Kidney glomerular epithelial cell (primary cell): ENCODE measurements at regions not wholly inside any gene's neighbourhood (a gene's known extent, or its start where the extent isn't known, plus 50 kb on each side); places are given as distances from the start of the nearest gene placed in this dataset.

ENCODE experiments used
- DNase-seq: peaks from one replicate; lab custom pipeline; 2025; lab: John Stamatoyannopoulos, UW

DNA sequence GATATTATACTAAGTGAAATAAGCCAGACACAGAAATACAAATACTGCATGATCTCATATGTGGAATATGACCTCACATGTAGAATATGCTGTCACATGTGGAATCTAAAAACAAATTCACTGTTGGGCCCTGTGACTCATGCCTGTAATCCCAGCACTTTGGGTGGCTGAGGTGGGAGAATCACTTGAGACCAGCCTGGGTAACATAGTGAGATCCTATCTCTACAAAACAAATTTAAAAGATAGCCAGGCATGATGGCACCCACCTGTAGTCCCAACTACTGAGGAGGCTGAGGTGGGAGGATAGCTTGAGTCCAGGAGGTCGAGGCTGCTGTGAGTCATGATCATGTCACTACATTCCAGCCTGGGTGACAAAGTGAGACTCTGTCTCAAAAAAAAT is 160.3 kb downstream of the PTEN start:
- DNase-seq, result no peak

DNA sequence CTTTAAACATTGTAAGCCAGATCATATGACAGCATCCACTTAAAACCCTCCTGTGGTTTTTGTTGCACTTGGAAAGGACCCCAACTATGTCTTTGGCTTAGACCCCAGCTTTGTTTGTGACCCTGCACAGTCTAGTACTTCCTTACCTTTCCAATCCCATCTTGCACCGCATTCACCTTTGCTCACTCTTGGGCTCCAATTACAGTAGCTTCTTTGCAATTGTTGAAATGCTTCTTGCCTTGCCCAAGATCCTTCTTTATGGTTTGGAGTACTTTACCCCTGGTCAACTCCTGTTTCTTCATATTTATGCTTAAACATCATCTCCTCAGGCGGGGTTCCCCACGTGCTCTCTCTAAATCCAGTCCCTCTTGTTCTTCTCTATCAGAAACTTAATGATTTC is 162.6 kb downstream of the PTEN start:
- no peak for DNase-seq

DNA sequence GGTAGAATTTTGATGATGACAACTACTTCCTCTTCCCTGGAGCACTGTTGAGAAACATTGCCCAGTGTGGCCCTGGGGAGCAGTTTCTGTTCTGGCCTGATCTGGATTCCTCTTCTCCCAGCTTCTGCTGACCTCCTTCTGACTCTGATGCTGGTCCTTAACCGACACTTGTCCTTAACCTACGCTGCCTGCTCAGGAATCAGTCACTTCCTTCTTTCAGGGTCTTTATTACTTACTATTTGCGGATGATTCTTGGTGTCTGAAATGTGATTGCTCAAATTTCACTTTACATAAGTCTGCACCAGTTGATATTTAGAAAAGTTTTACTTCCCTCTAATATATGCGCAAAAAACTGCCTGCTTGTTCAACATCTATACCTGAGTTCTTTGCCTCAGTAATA is 164.1 kb downstream of the PTEN start:
- DNase-seq, result no peak

DNA sequence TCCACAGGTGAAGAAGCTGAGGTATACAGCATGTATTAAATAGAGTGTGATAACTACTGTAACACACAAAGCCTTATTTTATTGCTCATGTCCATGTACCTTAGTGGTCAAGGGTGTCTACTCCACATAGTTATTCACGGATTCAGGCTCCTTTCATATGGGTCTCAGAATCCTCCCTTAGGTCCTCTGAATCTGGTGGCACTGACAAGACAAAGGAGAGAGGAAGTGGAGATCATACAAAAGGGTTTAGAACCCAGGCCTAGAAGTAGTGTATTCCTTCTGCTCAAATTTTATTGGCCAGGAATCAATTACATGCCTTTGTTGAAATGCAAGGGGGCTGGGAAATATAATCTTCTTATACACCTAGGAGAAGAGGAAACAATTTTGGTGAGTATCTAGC is 164.6 kb downstream of the PTEN start:
- DNase-seq, result no peak

DNA sequence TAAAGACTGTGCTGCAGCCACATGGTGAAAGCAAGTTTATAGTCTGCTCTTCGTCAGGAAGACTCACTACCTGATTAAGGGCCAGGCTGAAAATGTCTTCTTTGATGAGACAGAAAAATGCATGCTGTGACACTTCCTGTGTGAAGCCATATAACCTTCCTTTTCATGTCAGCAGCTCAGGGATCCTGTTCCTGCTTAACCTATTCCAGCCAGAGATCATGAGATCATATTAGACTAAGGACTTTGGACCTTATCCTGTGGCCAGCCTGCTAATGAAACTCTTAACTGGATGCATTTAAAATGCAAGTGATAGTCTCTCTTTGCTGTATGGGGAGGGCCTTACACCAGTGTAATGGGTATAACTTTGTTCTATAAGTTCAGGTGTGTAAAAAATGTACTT is 165.2 kb downstream of the PTEN start:
- DNase-seq, result no peak

DNA sequence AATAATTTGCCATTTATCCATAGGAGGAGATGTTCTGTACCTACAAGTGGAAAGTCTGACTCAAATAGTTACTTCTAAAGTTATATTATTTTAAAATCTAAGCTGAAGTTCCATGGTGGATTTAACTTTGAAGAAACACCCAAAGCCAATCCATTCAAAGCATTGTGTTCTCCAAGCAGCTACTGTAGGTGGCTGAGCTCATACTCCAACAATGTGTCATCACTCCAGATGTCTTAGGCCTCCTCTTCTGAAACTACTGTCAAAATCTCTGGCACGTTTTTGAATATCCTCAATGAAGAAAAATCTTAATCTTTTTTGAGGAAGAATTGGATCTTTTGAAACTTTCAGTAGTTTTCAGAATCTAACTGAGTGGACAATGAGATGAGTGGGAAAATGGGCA is 169.1 kb downstream of the PTEN start:
- peak; percentile 9 for DNase-seq

DNA sequence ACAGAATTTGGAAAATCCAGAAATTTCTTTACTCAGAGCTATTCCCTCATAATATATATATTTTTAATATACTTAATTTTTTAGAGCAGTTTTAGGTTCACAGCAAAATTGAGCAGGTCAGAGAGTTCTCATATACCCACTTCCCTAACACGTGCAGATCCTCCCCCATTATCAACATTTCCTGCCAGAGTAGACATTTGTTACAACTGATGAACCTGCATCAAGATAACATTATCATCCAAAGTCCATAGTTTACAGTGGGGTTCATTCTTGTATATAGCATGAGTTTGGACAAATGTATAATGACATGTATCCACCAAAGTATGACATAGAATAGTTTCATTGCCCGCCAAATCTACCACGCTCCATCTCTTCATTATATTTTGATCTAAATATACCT is 170.0 kb downstream of the PTEN start:
- no peak for DNase-seq

GRCh38 chr10:88033793-88034192 is 170.4 kb downstream of the PTEN start:
- DNase-seq, result no peak

GRCh38 chr10:88036126-88036525 is 172.7 kb downstream of the PTEN start:
- DNase-seq, result no peak

GRCh38 chr10:88037623-88038022 is 174.2 kb downstream of the PTEN start:
- no peak for DNase-seq

DNA sequence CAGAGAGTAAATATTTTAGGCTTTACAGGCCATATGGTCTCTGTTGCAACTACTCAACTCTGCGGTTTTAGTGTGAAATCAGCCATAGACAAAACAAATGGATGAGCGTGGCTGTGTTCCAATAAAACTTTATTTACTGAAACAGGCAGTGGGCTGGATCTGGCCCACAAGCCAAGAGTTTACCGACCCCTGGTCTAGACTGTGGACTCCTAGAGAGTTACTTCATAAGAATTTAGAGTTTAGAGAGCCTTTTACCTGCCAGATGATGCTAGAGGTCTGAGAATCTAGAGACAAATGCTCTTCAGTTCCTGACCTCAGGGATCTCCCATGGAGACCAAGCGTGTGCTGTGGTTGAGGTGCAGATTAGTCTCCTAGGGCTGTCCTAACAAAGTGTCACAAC is 174.8 kb downstream of the PTEN start:
- DNase-seq, result no peak

DNA sequence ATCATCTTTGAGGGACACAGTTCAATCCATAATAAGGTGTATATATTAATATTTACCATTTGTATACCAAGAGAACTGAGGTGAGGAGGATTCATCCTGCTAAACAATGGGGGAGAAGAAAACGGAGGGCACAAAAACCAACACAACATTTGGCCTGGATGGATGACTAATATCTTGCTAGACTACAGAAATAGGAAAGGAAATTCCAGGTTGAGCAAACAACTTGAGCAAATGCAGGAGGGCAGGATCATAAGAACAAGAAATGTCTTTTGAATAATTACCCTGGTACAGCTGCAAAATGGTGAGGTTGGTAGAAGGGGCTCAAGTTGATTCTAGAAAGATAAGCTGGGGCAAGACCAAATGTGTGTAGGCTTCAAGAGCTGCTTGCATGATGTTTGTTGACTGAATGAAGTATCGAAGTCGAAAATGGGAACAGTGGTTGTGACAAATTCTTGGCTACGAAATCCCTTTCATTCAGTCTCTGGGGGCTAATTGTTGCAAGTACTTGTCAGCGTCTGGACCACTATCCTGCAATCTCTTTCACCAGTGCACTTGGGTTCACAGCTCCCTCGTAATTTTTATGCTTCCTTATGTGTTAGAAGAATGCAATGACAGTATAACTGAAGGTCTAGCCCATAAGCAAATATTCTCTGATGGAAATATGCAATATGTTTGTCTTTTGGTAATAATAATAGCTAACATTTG is 176.2 kb downstream of the PTEN start:
- peak; percentile 9 for DNase-seq

DNA sequence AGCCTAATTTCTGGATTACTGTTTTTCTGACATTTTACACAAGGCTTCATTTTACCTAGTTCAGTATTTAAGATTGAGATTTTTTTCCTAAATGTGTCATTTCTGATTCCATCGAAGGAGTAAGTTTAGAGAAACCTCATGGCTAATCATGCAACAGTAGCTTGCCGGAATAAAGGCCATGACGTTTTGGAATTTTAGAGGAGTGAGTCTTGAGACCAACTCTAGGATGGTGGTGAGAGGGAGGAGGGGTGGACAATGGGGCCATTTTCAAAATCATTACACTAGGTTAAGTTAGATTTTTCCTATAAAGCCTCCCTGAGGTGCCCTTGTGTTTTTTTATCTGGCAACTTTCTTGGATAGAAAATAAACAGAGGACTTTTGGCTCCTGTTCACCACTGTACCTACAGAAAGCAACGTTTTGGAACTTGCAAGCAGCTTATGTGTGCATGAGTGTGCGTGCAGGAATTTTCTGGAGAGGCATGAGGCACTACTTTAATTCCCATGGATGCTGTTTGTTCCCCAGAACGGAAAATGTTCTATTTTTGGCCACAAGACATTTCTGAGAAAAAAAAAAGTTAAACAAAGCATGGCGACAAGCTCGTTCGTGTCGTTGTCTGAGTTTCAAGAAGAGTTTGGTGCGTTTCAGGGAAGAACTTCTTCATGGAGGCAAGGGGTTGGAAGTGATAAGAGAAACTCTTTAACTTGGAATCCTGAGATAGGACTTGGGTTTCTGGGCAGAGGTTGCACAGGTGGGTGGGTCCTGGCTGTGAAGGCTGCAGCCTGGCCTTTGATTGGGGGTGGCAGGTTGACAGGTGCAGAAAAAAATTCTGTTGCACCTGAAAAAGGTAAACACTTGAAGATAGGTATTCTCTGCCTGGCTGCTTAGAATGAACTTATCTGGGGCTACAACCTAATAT is 178.1 kb downstream of the PTEN start:
- no peak for DNase-seq

DNA sequence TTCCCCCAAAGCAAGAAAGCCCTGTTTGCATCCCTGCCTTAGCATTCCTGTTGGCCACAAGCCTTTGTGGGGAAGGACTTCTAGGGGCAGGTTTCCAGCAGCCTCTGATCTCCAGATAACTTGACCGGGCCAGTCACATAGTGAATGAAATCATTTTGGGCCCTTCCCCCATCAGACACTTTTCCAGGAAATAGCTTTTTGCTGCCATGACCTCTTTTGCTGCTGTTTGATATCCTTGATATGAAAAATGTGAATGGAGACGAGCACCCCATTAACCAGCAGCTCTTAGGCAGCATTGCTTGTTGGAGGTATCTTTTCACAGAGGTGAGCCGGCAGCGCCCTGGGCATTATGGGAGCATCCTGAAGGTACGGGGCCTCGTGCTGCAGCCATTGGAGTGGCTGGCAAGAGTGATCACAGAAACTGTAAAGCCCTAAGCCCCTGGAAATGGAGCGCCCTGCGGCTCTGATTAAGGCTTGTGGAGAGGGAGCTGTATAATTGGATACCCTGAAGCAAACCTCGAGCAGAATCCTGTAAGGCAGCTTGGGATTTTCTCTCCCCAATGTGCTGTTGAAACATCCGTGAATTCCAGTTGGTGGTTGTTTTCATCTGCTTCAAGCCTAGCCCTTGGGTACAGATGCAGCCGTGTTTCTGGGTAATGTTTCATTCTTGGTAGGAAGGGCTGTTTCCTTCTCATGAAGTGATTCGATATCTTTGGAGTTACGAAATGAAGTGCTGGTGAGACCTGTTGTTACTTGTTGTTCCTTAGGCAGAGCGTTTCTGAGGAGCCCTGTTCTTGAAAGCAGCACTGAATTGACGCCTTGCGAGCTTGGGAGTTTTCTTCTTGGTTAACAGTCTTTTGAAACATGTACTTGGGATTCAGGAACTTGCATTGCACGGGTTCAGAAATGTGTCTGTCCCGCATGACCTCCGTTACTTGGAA is 179.0 kb downstream of the PTEN start:
- DNase-seq, result no peak

DNA sequence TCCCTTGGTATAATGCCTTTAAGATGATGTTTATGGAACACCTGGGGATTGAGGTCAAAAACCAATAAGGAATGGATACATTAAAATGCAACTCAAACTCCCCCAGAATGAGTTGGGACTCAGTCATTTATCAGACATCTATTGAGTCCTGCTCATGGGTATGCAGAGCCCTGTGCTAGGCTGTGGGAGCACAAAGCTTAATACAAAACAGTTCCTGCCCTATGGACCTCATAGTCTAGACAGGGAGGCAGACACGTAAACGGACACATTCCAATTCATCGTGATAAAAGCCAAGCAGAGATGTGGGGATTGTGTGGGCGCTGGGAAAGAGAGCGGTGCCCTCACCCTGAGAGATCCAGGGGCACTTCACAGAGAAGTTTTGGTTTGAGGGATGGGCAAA is 181.7 kb downstream of the PTEN start:
- no peak for DNase-seq

DNA sequence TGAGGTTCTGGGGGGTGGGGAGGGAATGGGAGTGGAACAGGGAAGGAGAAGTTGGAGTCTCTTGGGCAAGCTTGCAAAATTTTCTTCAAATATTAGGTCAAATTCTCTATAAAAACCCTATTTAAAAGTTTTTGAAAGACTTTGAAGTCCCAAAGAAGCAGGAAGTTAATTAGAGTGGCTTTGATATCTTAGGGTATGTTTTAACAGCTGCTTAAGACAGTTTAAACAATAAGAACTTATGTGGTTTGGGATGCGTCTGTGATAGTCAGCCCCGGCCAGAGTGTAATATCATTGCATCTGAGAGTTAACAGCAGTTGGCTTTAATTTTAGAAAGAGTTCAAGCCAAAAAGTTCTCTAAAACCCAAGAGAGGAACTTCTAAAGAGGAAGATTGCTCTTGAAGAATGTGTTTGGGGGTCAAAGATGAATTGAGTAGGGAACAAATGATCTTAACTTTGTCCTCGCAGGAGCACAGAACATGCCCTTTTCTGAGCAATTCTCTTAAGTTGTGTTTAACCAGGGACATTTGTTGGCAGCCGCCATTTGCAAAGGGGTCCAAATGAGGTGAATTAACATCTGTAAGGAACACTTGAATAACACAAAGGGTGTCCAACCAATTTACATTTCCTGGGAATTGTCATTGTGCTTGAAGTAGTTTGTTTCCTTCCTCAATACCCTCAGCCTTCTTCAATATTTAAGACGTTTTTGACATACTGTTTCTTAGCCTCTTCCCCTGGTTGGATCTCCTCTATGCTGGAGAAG is 182.4 kb downstream of the PTEN start:
- no peak for DNase-seq

- DNase-seq, result no peak
These were observed 184.2 kb downstream of the PTEN start for GRCh38 chr10:88047579-88047978.

DNA sequence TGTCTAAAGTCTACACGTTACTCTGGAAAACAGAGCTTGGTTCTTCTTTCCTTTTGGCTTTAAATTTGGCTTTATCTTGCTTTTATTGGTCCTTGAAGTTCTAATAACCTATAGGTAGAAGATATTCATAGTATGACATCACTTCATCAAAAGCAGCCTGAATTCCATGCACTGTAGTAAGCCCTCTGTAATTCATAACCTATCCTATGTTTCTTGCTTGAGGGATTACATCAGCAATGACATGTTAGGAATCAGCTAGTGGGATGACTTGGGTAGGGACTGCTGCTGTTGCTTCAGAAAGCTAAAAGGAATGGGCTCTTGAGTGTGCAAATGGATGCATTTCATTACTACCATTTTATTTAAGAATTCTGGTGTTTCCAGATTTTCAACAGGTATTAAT is 184.9 kb downstream of the PTEN start:
- DNase-seq, result no peak

DNA sequence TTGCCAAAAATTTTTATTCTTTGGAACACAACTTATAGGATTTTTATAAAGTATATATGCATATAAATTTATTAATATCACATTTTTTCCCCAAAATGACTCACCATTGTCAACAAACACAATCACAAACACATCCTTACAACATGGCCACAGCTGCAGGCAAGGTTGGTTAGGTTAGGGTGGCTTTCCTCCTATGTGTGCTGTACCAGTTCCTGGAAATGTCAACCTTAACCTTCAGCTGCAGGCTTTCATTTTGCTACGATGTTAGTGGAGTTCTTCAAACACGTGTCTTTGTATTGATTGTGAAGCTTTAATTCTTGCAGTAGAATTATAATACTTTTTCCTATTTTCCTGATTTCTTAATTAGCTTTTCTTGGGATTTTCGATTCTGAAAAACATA is 185.8 kb downstream of the PTEN start:
- no peak for DNase-seq

DNA sequence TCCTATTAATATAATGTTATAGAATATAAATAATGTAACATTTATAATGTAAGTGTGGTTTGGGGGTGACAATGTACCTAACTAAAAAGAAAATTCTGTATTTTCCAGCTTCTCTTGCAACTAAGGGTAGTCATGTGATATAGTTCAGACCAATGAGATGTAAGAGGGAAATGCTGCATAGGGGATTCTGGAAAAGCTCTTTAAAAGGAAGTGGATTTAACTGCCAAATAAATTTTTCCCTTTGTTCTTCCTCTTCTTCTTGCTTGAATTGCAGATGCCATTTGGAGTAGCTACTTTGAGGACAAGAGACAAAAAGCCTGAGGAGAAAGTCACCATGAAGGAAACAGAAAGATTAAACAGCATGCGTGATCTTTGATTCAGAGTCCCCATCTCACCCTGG is 194.3 kb downstream of the PTEN start:
- no peak for DNase-seq

DNA sequence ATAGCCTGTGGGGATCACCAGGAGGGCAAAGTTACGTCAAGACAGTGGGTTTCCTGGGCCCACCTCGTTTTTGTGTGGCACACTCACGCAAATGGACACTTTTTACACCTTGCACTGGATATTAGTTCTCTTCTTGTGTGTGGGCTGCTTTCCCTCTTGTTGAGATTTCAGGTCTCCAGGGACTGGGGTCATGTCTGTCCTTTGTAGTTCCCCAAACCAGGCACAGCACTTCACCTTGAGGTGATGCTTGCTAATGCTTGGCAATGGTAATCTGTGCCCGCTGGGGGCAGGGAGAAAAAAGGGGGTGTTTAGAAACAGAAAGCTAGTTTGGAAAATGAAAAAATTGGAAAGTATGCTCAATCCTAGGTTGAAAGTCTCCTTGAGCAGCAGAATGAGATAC is 195.3 kb downstream of the PTEN start:
- no peak for DNase-seq

- DNase-seq, result no peak
These were observed 195.8 kb downstream of the PTEN start for GRCh38 chr10:88059190-88059589.
